H1 (cell line): ENCODE measurements at regions not wholly inside any gene's neighbourhood (a gene's known extent, or its start where the extent isn't known, plus 50 kb on each side); places are given as distances from the start of the nearest gene placed in this dataset.

ENCODE experiments used
- CHD2 ChIP-seq: IDR thresholded peaks from 2 replicates; pipeline ENCODE4 v1.6.1; 2012; ENCODE audit warnings: low read length, improper control_type of control experiment
- GABPA ChIP-seq: IDR thresholded peaks from 2 replicates; pipeline ENCODE4 v1.6.1; 2011; ENCODE audit warnings: mild to moderate bottlenecking, low read length, moderate library complexity, borderline replicate concordance; ENCODE audit not compliant: insufficient read depth
- HDAC2 ChIP-seq, 2 experiments: fragments of 300-600 bp in 1 of 2; sonication (generic) in 1 of 2; IDR thresholded peaks; 2 replicates each; pipeline ENCODE4 v1.6.1; 2011 to 2012; ENCODE audit warnings: low read depth in 2 of 2, low read length in 2 of 2, mild to moderate bottlenecking in 2 of 2, moderate library complexity in 2 of 2, borderline replicate concordance in 1 of 2, inconsistent platforms in 1 of 2
- SP1 ChIP-seq: IDR thresholded peaks from 2 replicates; pipeline ENCODE4 v1.6.1; 2011; ENCODE audit warnings: low read depth, low read length
- TF ChIP-seq, protein P1 (sequence below), 3 experiments: IDR thresholded peaks; 1 replicate in 2 of 3; 2 replicates in 1 of 3; pipeline versions ENCODE4 v1.5.1 to v1.6.1; 2011; ENCODE audit warnings: low read length in 3 of 3, mild to moderate bottlenecking in 3 of 3, inconsistent platforms in 2 of 3, low read depth in 1 of 3, moderate library complexity in 1 of 3; ENCODE audit not compliant: insufficient read depth in 1 of 3; ENCODE audit errors: control extremely low read depth in 1 of 3
- TF ChIP-seq, protein P2 (sequence below): IDR thresholded peaks from 2 replicates; pipeline ENCODE4 v1.6.1; 2012; ENCODE audit warnings: inconsistent platforms

DNA sequence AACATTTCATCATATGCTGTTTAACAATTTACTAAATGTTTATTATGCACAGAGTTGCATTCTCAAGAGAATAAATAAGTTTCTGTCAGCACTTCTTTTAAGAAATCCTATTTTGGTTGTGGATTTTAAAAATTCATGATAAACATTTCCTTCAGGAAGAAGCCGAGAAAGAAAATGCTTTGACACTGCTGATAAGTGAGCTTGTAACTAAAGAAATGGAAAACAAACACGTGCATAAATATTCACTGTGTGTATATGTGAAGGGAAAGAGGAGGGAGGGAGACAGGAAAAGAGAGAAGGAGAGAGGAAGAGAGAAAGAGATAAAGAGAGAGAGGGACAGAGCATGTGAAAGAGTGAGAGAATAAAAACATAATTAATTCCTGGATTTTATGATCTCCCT lies 1165.0 kb downstream of the DIAPH3 start:
- TF ChIP-seq CHD2 (no peak), GABPA (no peak), SP1 (no peak), HDAC2 (IDR thresholded peaks at IDR 0.05; ENCODE audit: borderline replicate concordance in 1 of 2, low read depth in 2 of 2, low read length in 2 of 2) (no peak)
- TF ChIP-seq, protein P1, sequence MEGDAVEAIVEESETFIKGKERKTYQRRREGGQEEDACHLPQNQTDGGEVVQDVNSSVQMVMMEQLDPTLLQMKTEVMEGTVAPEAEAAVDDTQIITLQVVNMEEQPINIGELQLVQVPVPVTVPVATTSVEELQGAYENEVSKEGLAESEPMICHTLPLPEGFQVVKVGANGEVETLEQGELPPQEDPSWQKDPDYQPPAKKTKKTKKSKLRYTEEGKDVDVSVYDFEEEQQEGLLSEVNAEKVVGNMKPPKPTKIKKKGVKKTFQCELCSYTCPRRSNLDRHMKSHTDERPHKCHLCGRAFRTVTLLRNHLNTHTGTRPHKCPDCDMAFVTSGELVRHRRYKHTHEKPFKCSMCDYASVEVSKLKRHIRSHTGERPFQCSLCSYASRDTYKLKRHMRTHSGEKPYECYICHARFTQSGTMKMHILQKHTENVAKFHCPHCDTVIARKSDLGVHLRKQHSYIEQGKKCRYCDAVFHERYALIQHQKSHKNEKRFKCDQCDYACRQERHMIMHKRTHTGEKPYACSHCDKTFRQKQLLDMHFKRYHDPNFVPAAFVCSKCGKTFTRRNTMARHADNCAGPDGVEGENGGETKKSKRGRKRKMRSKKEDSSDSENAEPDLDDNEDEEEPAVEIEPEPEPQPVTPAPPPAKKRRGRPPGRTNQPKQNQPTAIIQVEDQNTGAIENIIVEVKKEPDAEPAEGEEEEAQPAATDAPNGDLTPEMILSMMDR (IDR thresholded peaks at IDR 0.05; ENCODE audit: control extremely low read depth in 1 of 3, insufficient read depth in 1 of 3, low read depth in 1 of 3, low read length in 3 of 3): no peak
- TF ChIP-seq, protein P2, sequence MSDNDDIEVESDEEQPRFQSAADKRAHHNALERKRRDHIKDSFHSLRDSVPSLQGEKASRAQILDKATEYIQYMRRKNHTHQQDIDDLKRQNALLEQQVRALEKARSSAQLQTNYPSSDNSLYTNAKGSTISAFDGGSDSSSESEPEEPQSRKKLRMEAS: no peak
